ENCODE measurements at regions not wholly inside any gene's neighbourhood (a gene's known extent, or its start where the extent isn't known, plus 50 kb on each side); places are given as distances from the start of the nearest gene placed in this dataset.

DNA sequence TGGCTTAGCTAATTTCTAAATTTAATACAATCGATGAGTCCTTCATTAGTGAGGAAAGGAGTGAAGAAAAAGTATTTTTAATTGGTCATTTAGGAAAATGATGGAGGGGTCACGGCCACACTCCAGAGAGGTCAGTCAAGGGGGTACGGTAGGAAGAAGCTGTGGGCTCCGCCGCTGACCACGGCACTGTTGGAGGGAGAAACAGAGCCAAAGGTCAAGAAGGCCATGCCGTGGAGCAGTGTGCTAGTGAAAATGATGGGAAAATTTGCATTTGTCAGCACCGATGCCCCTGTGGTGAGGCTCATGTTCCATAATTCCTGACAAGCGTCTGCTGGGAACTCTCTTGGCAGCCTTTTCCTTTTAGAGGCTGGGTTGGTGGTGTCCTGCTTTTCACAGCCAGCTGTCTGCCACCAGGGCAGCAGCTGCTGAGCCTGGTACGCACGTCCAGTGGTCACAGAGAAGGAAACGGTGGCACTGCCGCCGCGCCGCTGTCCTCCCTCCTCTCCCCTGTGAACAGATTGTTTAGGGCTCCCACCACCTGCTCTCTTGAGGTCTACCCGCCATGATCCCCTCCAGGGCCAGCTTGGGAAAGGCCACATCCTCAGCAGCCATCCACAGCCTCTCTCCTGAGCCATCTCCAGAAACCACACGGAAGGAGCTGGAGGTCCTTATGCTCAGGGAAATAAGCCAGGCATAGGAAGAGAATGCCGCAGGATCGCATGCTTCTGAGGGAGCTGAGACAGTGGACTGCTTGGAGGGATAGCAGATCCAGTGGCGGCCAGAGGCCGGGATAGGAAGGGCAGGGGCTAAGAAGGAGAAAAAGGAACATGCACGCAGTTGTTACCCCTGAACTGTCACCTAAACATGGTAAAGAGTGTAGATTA lies 263.7 kb upstream of the PPP2R2D start:
- no peak for TF ChIP-seq POLR2A (IDR thresholded peaks at IDR 0.05)
- TF ChIP-seq, protein P1, sequence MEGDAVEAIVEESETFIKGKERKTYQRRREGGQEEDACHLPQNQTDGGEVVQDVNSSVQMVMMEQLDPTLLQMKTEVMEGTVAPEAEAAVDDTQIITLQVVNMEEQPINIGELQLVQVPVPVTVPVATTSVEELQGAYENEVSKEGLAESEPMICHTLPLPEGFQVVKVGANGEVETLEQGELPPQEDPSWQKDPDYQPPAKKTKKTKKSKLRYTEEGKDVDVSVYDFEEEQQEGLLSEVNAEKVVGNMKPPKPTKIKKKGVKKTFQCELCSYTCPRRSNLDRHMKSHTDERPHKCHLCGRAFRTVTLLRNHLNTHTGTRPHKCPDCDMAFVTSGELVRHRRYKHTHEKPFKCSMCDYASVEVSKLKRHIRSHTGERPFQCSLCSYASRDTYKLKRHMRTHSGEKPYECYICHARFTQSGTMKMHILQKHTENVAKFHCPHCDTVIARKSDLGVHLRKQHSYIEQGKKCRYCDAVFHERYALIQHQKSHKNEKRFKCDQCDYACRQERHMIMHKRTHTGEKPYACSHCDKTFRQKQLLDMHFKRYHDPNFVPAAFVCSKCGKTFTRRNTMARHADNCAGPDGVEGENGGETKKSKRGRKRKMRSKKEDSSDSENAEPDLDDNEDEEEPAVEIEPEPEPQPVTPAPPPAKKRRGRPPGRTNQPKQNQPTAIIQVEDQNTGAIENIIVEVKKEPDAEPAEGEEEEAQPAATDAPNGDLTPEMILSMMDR (IDR thresholded peaks at IDR 0.05), result no peak

Data from Peyer's patch (tissue), 4 donors.